Parathyroid adenoma (tissue), 2 donors: ENCODE measurements at regions not wholly inside any gene's neighbourhood (a gene's known extent, or its start where the extent isn't known, plus 50 kb on each side); places are given as distances from the start of the nearest gene placed in this dataset.

ENCODE experiments used
- H2AFZ ChIP-seq: fragments of 300-600 bp; sonication (generic); one replicate; pipeline ENCODE4 v1.7.0; 2017; ENCODE audit warnings: antibody characterized with exemption, mild to moderate bottlenecking
- H3K27ac ChIP-seq: fragments of 300-600 bp; sonication (generic); one replicate; pipeline ENCODE4 v1.7.0; 2017
- H3K27me3 ChIP-seq: fragments of 300-600 bp; sonication (generic); one replicate; pipeline ENCODE4 v1.7.0; 2017; ENCODE audit warnings: low read length; ENCODE audit not compliant: control insufficient read depth, insufficient read depth
- H3K36me3 ChIP-seq: fragments of 300-600 bp; sonication (generic); one replicate; pipeline ENCODE4 v1.7.0; 2017; ENCODE audit warnings: low read length; ENCODE audit not compliant: control insufficient read depth, insufficient read depth
- H3K4me1 ChIP-seq: fragments of 300-600 bp; sonication (generic); one replicate; pipeline ENCODE4 v1.7.0; 2017; ENCODE audit warnings: control low read depth
- H3K4me2 ChIP-seq: fragments of 300-600 bp; sonication (generic); one replicate; pipeline ENCODE4 v1.7.0; 2017; ENCODE audit warnings: low read length
- H3K4me3 ChIP-seq: fragments of 300-600 bp; sonication (generic); one replicate; pipeline ENCODE4 v1.7.0; 2017; ENCODE audit warnings: low read depth, low read length
- H3K79me2 ChIP-seq: fragments of 300-600 bp; sonication (generic); one replicate; pipeline ENCODE4 v1.7.0; 2017; ENCODE audit warnings: control low read depth
- H3K9ac ChIP-seq: fragments of 300-600 bp; sonication (generic); one replicate; pipeline ENCODE4 v1.7.0; 2017; ENCODE audit warnings: mild to moderate bottlenecking
- H3K9me3 ChIP-seq: fragments of 300-600 bp; sonication (generic); one replicate; pipeline ENCODE4 v1.7.0; 2017; ENCODE audit warnings: low read length; ENCODE audit not compliant: control insufficient read depth
- CTCF ChIP-seq: fragments of 300-600 bp; sonication (generic); IDR thresholded peaks from one replicate; pipeline ENCODE4 v1.7.0; 2017; ENCODE audit warnings: antibody characterized with exemption, mild to moderate bottlenecking
- donor health status: primary hyperparathyroidism.

GRCh38 chr14:100421756-100422470 is 98.8 kb downstream of the SLC25A47 start:
- Histone ChIP-seq H3K4me2 (no peak overlapping the region), H3K4me1 (peaks cover 4% of the 10 kb centered on the region), H3K27me3 (no peaks in the 10 kb centered on the region), H3K4me3 (no peak overlapping the region), H2AFZ (no peak overlapping the region), H3K9me3 (no peaks in the 10 kb centered on the region), H3K36me3 (no peaks in the 10 kb centered on the region), H3K27ac (no peak overlapping the region), H3K79me2 (no peaks in the 10 kb centered on the region), H3K9ac (no peak overlapping the region)
- TF ChIP-seq CTCF, result no peak

GRCh38 chr14:100422556-100423316 is 99.6 kb downstream of the SLC25A47 start:
- no peak overlapping the region for H3K27ac ChIP-seq
- H3K4me2 ChIP-seq, result no peak overlapping the region

GRCh38 chr14:100423317-100424010 is 100.3 kb downstream of the SLC25A47 start:
- Histone ChIP-seq H3K9me3 (no peaks in the 10 kb centered on the region), H3K4me1 (peaks cover 4% of the 10 kb centered on the region), H2AFZ (no peak overlapping the region), H3K4me2 (no peak overlapping the region), H3K9ac (no peak overlapping the region), H3K4me3 (no peak overlapping the region), H3K36me3 (no peaks in the 10 kb centered on the region), H3K27me3 (no peaks in the 10 kb centered on the region), H3K27ac (no peak overlapping the region), H3K79me2 (no peaks in the 10 kb centered on the region)
- TF ChIP-seq CTCF, result no peak

More at GRCh38 chr14:100422556-100423316, 99.6 kb downstream of the SLC25A47 start:
- Histone ChIP-seq H2AFZ (no peak overlapping the region), H3K9ac (no peak overlapping the region), H3K4me1 (peaks cover 4% of the 10 kb centered on the region), H3K27me3 (no peaks in the 10 kb centered on the region), H3K79me2 (no peaks in the 10 kb centered on the region), H3K36me3 (no peaks in the 10 kb centered on the region), H3K4me3 (no peak overlapping the region), H3K9me3 (no peaks in the 10 kb centered on the region)
- TF ChIP-seq CTCF, result no peak

- TF ChIP-seq CTCF, result no peak
- H3K27ac ChIP-seq, result no peak overlapping the region
- no peak overlapping the region for H3K4me2 ChIP-seq
- H3K4me1 ChIP-seq, result peaks cover 4% of the 10 kb centered on the region
- no peak overlapping the region for H2AFZ ChIP-seq
- H3K79me2 ChIP-seq, result no peaks in the 10 kb centered on the region
- H3K9ac ChIP-seq, result no peak overlapping the region
- no peaks in the 10 kb centered on the region for H3K9me3 ChIP-seq
- no peaks in the 10 kb centered on the region for H3K36me3 ChIP-seq
- no peak overlapping the region for H3K4me3 ChIP-seq
- H3K27me3 ChIP-seq, result no peaks in the 10 kb centered on the region
These were observed 101.6 kb downstream of the SLC25A47 start for GRCh38 chr14:100424504-100425428.
